HG02884 (cell line): ENCODE measurements at regions not wholly inside any gene's neighbourhood (a gene's known extent, or its start where the extent isn't known, plus 50 kb on each side); places are given as distances from the start of the nearest gene placed in this dataset.

Experiments
- ATAC-seq: cut with Tn5 transposase; IDR thresholded peaks from one replicate; pipeline ENCODE4 v1.9.1; 2021; ENCODE audit warnings: mild to moderate bottlenecking, moderate library complexity; ENCODE audit not compliant: unreplicated experiment

- no peak for ATAC-seq
Observed at GRCh38 chr18:45168866-45169600, 446.2 kb upstream of the SLC14A2 start.

GRCh38 chr18:45169610-45170009 is 445.7 kb upstream of the SLC14A2 start:
- ATAC-seq = no peak

GRCh38 chr18:45171679-45172191 is 443.5 kb upstream of the SLC14A2 start:
- ATAC-seq = no peak

- ATAC-seq = no peak
Observed at GRCh38 chr18:45173327-45173726, 441.9 kb upstream of the SLC14A2 start.

GRCh38 chr18:45173799-45174519 is 441.3 kb upstream of the SLC14A2 start:
- no peak for ATAC-seq

- no peak for ATAC-seq
Observed at GRCh38 chr18:45174629-45175136, 440.6 kb upstream of the SLC14A2 start.

DNA sequence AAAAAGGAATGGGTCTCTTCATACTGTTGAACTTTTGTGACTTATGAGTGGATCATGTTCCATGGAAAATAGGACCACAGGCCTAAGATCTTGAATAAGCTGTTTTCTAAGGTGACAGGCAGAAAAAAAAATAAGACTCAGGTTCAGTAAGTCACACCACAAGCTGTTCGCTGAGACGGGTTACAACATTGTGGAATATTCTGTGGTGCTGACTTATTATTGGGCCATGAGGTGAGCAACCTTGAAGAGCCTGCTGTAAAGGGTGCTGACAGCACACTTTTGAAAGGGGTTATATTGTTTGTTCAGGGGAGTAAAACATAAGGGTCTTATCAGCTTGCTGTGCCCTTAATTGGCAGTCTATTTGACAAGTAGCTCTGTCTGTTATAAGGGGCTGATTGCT is 439.8 kb upstream of the SLC14A2 start:
- ATAC-seq = no peak

DNA sequence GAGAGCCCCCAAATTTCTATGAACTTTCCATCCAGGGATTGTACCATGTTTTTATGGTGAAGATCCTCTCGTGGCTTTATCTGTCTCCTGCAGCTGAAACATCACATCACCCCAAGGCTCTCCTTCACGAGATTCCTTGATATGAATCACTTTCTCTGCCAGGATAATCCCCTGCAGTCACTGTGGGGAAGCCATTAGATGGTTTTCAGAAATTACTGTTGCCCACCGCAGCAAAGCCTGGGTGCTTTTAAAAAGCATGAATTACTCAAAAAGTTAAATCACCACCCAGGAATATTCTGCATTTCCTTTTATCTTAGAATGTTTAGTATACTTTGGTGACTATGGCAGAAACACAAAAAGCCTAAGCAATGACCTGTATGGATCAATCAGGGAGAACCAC is 428.4 kb upstream of the SLC14A2 start:
- no peak for ATAC-seq

- ATAC-seq = no peak
Observed at GRCh38 chr18:45191795-45192194, 423.5 kb upstream of the SLC14A2 start.

DNA sequence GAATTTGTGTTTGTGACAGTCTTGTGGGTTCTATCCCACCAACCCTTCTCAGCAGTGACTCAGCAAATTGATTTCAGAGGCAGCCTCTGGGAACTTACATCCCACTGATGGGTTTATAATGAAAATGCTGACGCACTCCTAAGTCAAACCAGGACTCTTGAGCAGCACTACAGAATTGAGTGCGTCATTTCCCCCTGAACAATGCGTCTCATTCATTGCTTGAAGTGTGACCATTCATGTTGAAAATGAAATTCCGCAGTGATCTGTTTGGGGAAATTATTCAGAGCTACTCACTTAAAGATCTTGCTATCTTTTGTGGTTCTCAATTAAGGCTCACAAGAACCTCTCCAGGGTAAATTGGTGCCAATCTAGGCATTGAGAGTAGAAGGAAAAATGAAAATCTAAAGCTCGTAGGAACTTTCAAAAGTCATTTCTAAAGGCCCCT is 417.7 kb upstream of the SLC14A2 start:
- peak; percentile 100 for ATAC-seq

DNA sequence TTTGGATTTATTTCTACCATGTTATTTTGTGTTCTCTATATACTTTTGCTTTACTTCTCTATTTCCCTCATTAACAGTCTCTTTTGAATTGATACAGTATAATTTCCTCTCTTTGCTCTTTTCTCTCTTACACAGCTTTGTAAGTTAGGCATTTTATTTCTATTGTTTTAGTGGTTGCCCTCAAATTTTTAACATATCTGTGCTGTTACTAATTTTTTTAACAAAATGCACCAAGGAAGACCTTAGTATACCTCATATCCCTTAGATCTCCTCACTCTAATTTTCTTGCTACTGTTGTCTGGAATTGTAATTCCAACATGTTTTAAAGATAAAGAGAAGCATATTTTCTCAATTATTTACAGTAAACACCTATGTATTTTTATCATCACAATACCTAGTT is 416.8 kb upstream of the SLC14A2 start:
- no peak for ATAC-seq

- no peak for ATAC-seq
Observed at GRCh38 chr18:45201029-45201428, 414.2 kb upstream of the SLC14A2 start.

- no peak for ATAC-seq
Observed at GRCh38 chr18:45201489-45201888, 413.8 kb upstream of the SLC14A2 start.

DNA sequence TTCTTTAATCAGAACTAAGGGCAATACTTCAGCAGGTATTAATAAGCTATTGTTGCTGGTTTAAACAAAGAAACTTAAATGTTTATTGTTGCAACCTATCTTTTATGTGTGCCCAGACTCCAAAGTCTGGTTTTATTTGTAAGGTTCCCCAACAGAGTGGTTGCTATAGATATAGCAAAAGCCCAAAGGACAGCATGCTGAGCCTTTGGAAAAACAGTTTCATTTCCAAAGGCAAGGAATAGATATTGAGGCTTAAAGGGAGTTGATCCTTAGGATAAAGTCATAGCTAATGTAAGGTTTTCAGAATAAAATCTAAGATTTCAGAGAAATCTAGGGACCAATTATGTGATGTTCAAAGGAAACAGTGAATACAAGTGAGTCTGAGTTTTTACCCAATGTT is 413.2 kb upstream of the SLC14A2 start:
- no peak for ATAC-seq

DNA sequence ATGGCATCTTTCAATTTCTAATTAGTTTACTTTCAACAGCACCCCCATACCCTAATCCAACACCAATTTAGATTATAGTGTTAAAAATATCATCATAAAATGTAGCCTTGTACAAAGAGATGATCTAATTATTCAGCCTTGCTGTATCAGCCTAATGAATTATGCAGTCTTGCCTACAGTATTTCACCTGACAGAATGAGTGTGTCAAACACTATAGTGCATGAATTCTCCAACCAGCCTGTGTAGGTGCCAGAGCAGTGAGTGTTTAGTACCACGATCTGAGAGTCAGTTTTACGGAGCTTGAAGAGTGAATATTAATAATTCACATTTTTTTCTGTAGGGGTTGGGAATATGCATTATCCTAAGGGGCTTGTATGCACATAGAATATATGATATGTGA is 411.6 kb upstream of the SLC14A2 start:
- ATAC-seq = no peak

- ATAC-seq = no peak
Observed at GRCh38 chr18:45207328-45207727, 407.9 kb upstream of the SLC14A2 start.

- ATAC-seq = no peak
Observed at GRCh38 chr18:45208164-45208563, 407.1 kb upstream of the SLC14A2 start.

DNA sequence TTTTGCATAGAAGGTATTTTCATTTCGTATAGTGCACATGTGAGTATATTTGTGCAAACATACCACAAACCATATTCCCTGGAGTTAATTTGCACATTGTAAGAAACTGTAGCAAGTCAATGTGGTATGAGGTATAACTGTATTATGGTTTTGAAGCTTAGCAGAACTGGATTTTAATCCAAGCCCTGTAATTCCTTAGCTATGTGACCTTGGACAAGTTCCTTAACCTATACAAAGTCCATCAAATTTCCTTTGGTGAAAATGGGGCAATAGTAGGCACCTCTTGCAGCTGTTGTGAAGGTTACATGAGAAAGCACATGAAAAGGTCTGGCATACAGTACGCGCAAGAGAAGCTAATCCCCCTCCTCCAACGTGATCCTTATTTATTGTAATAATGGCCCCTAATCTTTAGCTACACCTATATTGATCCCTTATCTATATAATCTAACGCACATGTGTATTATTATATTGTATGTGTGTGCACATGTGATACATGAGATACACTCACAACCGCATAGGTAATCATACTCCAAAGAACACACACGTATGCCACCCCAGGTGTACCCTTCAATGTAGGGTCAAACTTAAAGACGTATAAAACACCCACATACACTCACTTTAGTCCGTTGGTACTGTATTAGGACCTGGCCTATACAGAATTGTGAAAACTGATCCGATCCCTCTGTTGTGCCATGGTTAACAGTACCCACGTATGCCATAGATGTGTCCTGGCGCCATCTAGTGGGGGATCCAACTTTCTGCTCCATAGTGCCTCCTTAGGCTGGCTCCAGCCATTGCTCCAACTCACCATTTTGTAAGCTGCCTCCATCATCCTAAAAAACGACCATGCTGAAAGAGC is 402.9 kb upstream of the SLC14A2 start:
- peak; percentile 98 for ATAC-seq

DNA sequence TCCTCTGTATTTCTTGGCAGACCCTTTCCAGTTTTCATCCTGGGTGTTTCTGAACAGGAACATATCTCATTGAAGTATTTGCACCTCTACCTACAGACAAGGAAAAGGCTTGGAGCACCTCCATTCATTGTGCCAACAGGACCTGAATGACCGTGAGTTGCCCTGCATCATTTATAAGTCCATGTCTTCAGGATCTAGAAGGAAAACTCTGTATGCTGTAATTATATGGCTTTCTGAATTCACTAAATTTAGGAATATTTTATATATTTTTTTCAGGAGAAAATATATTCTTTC is 402.3 kb upstream of the SLC14A2 start:
- no peak for ATAC-seq

- ATAC-seq = no peak
Observed at GRCh38 chr18:45218436-45218835, 396.8 kb upstream of the SLC14A2 start.

- ATAC-seq = no peak
Observed at GRCh38 chr18:45221363-45221762, 393.9 kb upstream of the SLC14A2 start.
